ENCODE measurements at regions not wholly inside any gene's neighbourhood (a gene's known extent, or its start where the extent isn't known, plus 50 kb on each side); places are given as distances from the start of the nearest gene placed in this dataset.

GRCh38 chr4:59936566-59936965 lies 1263.6 kb upstream of the ADGRL3 start (continued):
- TF ChIP-seq E2F6 (IDR thresholded peaks at IDR 0.05): no peak
- no peak for TF ChIP-seq HDAC2 (IDR thresholded peaks at IDR 0.05; ENCODE audit: borderline replicate concordance in 1 of 2, low read depth in 2 of 2, low read length in 2 of 2)
- TF ChIP-seq CREB1 (IDR thresholded peaks at IDR 0.05): no peak
- no peak for TF ChIP-seq SRF (IDR thresholded peaks at IDR 0.05; ENCODE audit: low read depth, low read length)
- TF ChIP-seq KDM5A (IDR thresholded peaks at IDR 0.05; ENCODE audit: low read length): no peak
